ENCODE measurements at regions not wholly inside any gene's neighbourhood (a gene's known extent, or its start where the extent isn't known, plus 50 kb on each side); places are given as distances from the start of the nearest gene placed in this dataset.

- Mint-ChIP-seq H3K4me3 (no peak overlapping the region), H3K4me1 (peaks cover 7% of the 10 kb centered on the region), H3K9me3 (peaks cover 13% of the 10 kb centered on the region), H3K36me3 (peaks cover 11% of the 10 kb centered on the region), H3K27me3 (ENCODE audit: low read depth) (peaks cover 5% of the 10 kb centered on the region), H3K27ac (no peak overlapping the region)
- DNase-seq (ENCODE audit: low spot score) (no peak), ATAC-seq (no peak)
- TF ChIP-seq NR2C2 (CRISPR knock-in tag; IDR thresholded peaks at IDR 0.05) (no peak), CREB1 (CRISPR knock-in tag; IDR thresholded peaks at IDR 0.05) (no peak), ZSCAN18 (CRISPR knock-in tag; IDR thresholded peaks at IDR 0.05) (no peak), HMGXB4 (CRISPR knock-in tag; IDR thresholded peaks at IDR 0.05) (no peak), FOXK1 (CRISPR knock-in tag; IDR thresholded peaks at IDR 0.05) (no peak), ZNF532 (CRISPR knock-in tag; IDR thresholded peaks at IDR 0.05; ENCODE audit: borderline replicate concordance) (no peak), ZNF121 (CRISPR knock-in tag; IDR thresholded peaks at IDR 0.05) (no peak), USF2 (CRISPR knock-in tag; IDR thresholded peaks at IDR 0.05) (no peak), NR1H2 (CRISPR knock-in tag; IDR thresholded peaks at IDR 0.05) (no peak), CREM (CRISPR knock-in tag; IDR thresholded peaks at IDR 0.05) (no peak), OVOL2 (CRISPR knock-in tag; IDR thresholded peaks at IDR 0.05; ENCODE audit: borderline replicate concordance) (no peak), ZNF396 (CRISPR knock-in tag; IDR thresholded peaks at IDR 0.05; ENCODE audit: borderline replicate concordance) (no peak), MYBL2 (CRISPR knock-in tag; IDR thresholded peaks at IDR 0.05) (no peak), STAT6 (CRISPR knock-in tag; conservative IDR thresholded peaks at IDR 0.05; ENCODE audit: low read depth) (no peak), MAX (CRISPR knock-in tag; IDR thresholded peaks at IDR 0.05) (no peak)
- ChIA-PET POLR2A (interaction anchor here (0.6 kb wide), 1 partner anchor 195 kb away, joined by 3 read pairs; no protein-coding TSS in a partner anchor), CTCF (no interaction called here)
Measured at GRCh38 chr7:49660976-49661375, 112.5 kb upstream of the VWC2 start.
